ENCODE measurements at regions not wholly inside any gene's neighbourhood (a gene's known extent, or its start where the extent isn't known, plus 50 kb on each side); places are given as distances from the start of the nearest gene placed in this dataset.
"Not testable (repeated sequence)": the region's sequence is repeated elsewhere in the genome, so short reads cannot be mapped to it uniquely, and the experiment has no call there.

GRCh38 chr7:67673861-67674260 is 677.2 kb downstream of the TYW1 start:
- H3K9ac ChIP-seq (ENCODE audit: low read length in 5 of 5): no peak overlapping the region
- peaks cover 11 to 31% (median 23%) of the 10 kb centered on the region in 5 donors for H3K9me3 ChIP-seq (ENCODE audit: control insufficient read depth in 5 of 5, low read length in 5 of 5)
- peaks cover 0 to 3% (median 0%) of the 10 kb centered on the region in 5 donors for H3K27me3 ChIP-seq (ENCODE audit: control insufficient read depth in 5 of 5, insufficient read depth in 4 of 5, low read length in 5 of 5)
- H3K36me3 ChIP-seq (ENCODE audit: control insufficient read depth in 5 of 5, insufficient read depth in 5 of 5, low read length in 5 of 5): no peaks in the 10 kb centered on the region
- no peak overlapping the region for H3K27ac ChIP-seq (ENCODE audit: low read depth, low read length)
- no peak overlapping the region for H3K4me3 ChIP-seq (ENCODE audit: low read depth in 1 of 5, low read length in 5 of 5)
- H3K4me1 ChIP-seq (ENCODE audit: control insufficient read depth in 5 of 5, insufficient read depth in 5 of 5, low read length in 5 of 5): no peaks in the 10 kb centered on the region

- not testable (repeated sequence) for H3K36me3 ChIP-seq (ENCODE audit: control insufficient read depth in 5 of 5, insufficient read depth in 5 of 5, low read length in 5 of 5); H3K27ac ChIP-seq (ENCODE audit: low read depth, low read length); H3K27me3 ChIP-seq (ENCODE audit: control insufficient read depth in 5 of 5, insufficient read depth in 4 of 5, low read length in 5 of 5); H3K4me1 ChIP-seq (ENCODE audit: control insufficient read depth in 5 of 5, insufficient read depth in 5 of 5, low read length in 5 of 5); H3K9ac ChIP-seq (ENCODE audit: low read length in 5 of 5); H3K4me3 ChIP-seq (ENCODE audit: low read depth in 1 of 5, low read length in 5 of 5)
- peaks cover 11 to 30% (median 18%) of the 10 kb centered on the region in 5 donors for H3K9me3 ChIP-seq (ENCODE audit: control insufficient read depth in 5 of 5, low read length in 5 of 5)
Measured at GRCh38 chr7:67674862-67675261, 678.2 kb downstream of the TYW1 start.

GRCh38 chr7:67675971-67676370 is 679.3 kb downstream of the TYW1 start:
- H3K4me1 ChIP-seq (ENCODE audit: control insufficient read depth in 5 of 5, insufficient read depth in 5 of 5, low read length in 5 of 5): no peaks in the 10 kb centered on the region

GRCh38 chr7:67678419-67678818 is 681.8 kb downstream of the TYW1 start:
- no peak overlapping the region for H3K4me3 ChIP-seq (ENCODE audit: low read depth in 1 of 5, low read length in 5 of 5)
- H3K4me1 ChIP-seq (ENCODE audit: control insufficient read depth in 5 of 5, insufficient read depth in 5 of 5, low read length in 5 of 5): no peaks in the 10 kb centered on the region
- H3K36me3 ChIP-seq (ENCODE audit: control insufficient read depth in 5 of 5, insufficient read depth in 5 of 5, low read length in 5 of 5): no peaks in the 10 kb centered on the region
- no peak overlapping the region for H3K27ac ChIP-seq (ENCODE audit: low read depth, low read length)
- no peak overlapping the region for H3K9ac ChIP-seq (ENCODE audit: low read length in 5 of 5)
- no peaks in the 10 kb centered on the region for H3K27me3 ChIP-seq (ENCODE audit: control insufficient read depth in 5 of 5, insufficient read depth in 4 of 5, low read length in 5 of 5)
- peaks cover 0 to 11% (median 6%) of the 10 kb centered on the region in 5 donors for H3K9me3 ChIP-seq (ENCODE audit: control insufficient read depth in 5 of 5, low read length in 5 of 5)

More at GRCh38 chr7:67675971-67676370, 679.3 kb downstream of the TYW1 start:
- Histone ChIP-seq H3K9me3 (ENCODE audit: control insufficient read depth in 5 of 5, low read length in 5 of 5) (peaks cover 2 to 19% (median 11%) of the 10 kb centered on the region in 5 donors), H3K9ac (ENCODE audit: low read length in 5 of 5) (no peak overlapping the region), H3K36me3 (ENCODE audit: control insufficient read depth in 5 of 5, insufficient read depth in 5 of 5, low read length in 5 of 5) (no peaks in the 10 kb centered on the region), H3K4me3 (ENCODE audit: low read depth in 1 of 5, low read length in 5 of 5) (no peak overlapping the region), H3K27ac (ENCODE audit: low read depth, low read length) (no peak overlapping the region), H3K27me3 (ENCODE audit: control insufficient read depth in 5 of 5, insufficient read depth in 4 of 5, low read length in 5 of 5) (peaks cover 0 to 2% (median 0%) of the 10 kb centered on the region in 5 donors)

- Histone ChIP-seq H3K9me3 (ENCODE audit: control insufficient read depth in 5 of 5, low read length in 5 of 5) (peaks cover 0 to 4% (median 0%) of the 10 kb centered on the region in 5 donors), H3K9ac (ENCODE audit: low read length in 5 of 5) (no peak overlapping the region), H3K27ac (ENCODE audit: low read depth, low read length) (no peak overlapping the region), H3K4me3 (ENCODE audit: low read depth in 1 of 5, low read length in 5 of 5) (no peak overlapping the region), H3K27me3 (ENCODE audit: control insufficient read depth in 5 of 5, insufficient read depth in 4 of 5, low read length in 5 of 5) (no peaks in the 10 kb centered on the region), H3K4me1 (ENCODE audit: control insufficient read depth in 5 of 5, insufficient read depth in 5 of 5, low read length in 5 of 5) (no peaks in the 10 kb centered on the region), H3K36me3 (ENCODE audit: control insufficient read depth in 5 of 5, insufficient read depth in 5 of 5, low read length in 5 of 5) (no peaks in the 10 kb centered on the region)
Measured at GRCh38 chr7:67683628-67684027, 687.0 kb downstream of the TYW1 start.

- Histone ChIP-seq H3K36me3 (ENCODE audit: control insufficient read depth in 5 of 5, insufficient read depth in 5 of 5, low read length in 5 of 5) (no peaks in the 10 kb centered on the region), H3K27me3 (ENCODE audit: control insufficient read depth in 5 of 5, insufficient read depth in 4 of 5, low read length in 5 of 5) (peaks cover 0 to 4% (median 0%) of the 10 kb centered on the region in 5 donors), H3K4me3 (ENCODE audit: low read depth in 1 of 5, low read length in 5 of 5) (no peak overlapping the region), H3K9ac (ENCODE audit: low read length in 5 of 5) (no peak overlapping the region), H3K4me1 (ENCODE audit: control insufficient read depth in 5 of 5, insufficient read depth in 5 of 5, low read length in 5 of 5) (no peaks in the 10 kb centered on the region), H3K9me3 (ENCODE audit: control insufficient read depth in 5 of 5, low read length in 5 of 5) (peaks cover 0 to 4% (median 0%) of the 10 kb centered on the region in 5 donors), H3K27ac (ENCODE audit: low read depth, low read length) (no peak overlapping the region)
Measured at GRCh38 chr7:67690700-67691099, 694.1 kb downstream of the TYW1 start.

- Histone ChIP-seq H3K9me3 (ENCODE audit: control insufficient read depth in 5 of 5, low read length in 5 of 5) (peaks cover 0 to 4% (median 2%) of the 10 kb centered on the region in 5 donors), H3K36me3 (ENCODE audit: control insufficient read depth in 5 of 5, insufficient read depth in 5 of 5, low read length in 5 of 5) (no peaks in the 10 kb centered on the region), H3K27ac (ENCODE audit: low read depth, low read length) (no peak overlapping the region), H3K27me3 (ENCODE audit: control insufficient read depth in 5 of 5, insufficient read depth in 4 of 5, low read length in 5 of 5) (peaks cover 0 to 13% (median 2%) of the 10 kb centered on the region in 5 donors), H3K4me3 (ENCODE audit: low read depth in 1 of 5, low read length in 5 of 5) (no peak overlapping the region), H3K4me1 (ENCODE audit: control insufficient read depth in 5 of 5, insufficient read depth in 5 of 5, low read length in 5 of 5) (no peaks in the 10 kb centered on the region), H3K9ac (ENCODE audit: low read length in 5 of 5) (no peak overlapping the region)
Measured at GRCh38 chr7:67692425-67692824, 695.8 kb downstream of the TYW1 start.

GRCh38 chr7:67696124-67696523 is 699.5 kb downstream of the TYW1 start:
- H3K9me3 ChIP-seq (ENCODE audit: control insufficient read depth in 5 of 5, low read length in 5 of 5): peaks cover 0 to 8% (median 0%) of the 10 kb centered on the region in 5 donors
- H3K36me3 ChIP-seq (ENCODE audit: control insufficient read depth in 5 of 5, insufficient read depth in 5 of 5, low read length in 5 of 5): no peaks in the 10 kb centered on the region
- peaks cover 0 to 13% (median 2%) of the 10 kb centered on the region in 5 donors for H3K27me3 ChIP-seq (ENCODE audit: control insufficient read depth in 5 of 5, insufficient read depth in 4 of 5, low read length in 5 of 5)
- H3K4me1 ChIP-seq (ENCODE audit: control insufficient read depth in 5 of 5, insufficient read depth in 5 of 5, low read length in 5 of 5): no peaks in the 10 kb centered on the region
- no peak overlapping the region for H3K27ac ChIP-seq (ENCODE audit: low read depth, low read length)
- H3K9ac ChIP-seq (ENCODE audit: low read length in 5 of 5): no peak overlapping the region
- no peak overlapping the region for H3K4me3 ChIP-seq (ENCODE audit: low read depth in 1 of 5, low read length in 5 of 5)

- H3K27ac ChIP-seq (ENCODE audit: low read depth, low read length): no peak overlapping the region
- H3K36me3 ChIP-seq (ENCODE audit: control insufficient read depth in 5 of 5, insufficient read depth in 5 of 5, low read length in 5 of 5): no peaks in the 10 kb centered on the region
- H3K27me3 ChIP-seq (ENCODE audit: control insufficient read depth in 5 of 5, insufficient read depth in 4 of 5, low read length in 5 of 5): peaks cover 0 to 13% (median 2%) of the 10 kb centered on the region in 5 donors
- H3K9ac ChIP-seq (ENCODE audit: low read length in 5 of 5): no peak overlapping the region
- H3K4me1 ChIP-seq (ENCODE audit: control insufficient read depth in 5 of 5, insufficient read depth in 5 of 5, low read length in 5 of 5): no peaks in the 10 kb centered on the region
- H3K9me3 ChIP-seq (ENCODE audit: control insufficient read depth in 5 of 5, low read length in 5 of 5): peaks cover 0 to 3% (median 0%) of the 10 kb centered on the region in 5 donors
- no peak overlapping the region for H3K4me3 ChIP-seq (ENCODE audit: low read depth in 1 of 5, low read length in 5 of 5)
Measured at GRCh38 chr7:67696878-67697277, 700.2 kb downstream of the TYW1 start.

GRCh38 chr7:67698354-67698753 is 701.7 kb downstream of the TYW1 start:
- Histone ChIP-seq H3K9ac (ENCODE audit: low read length in 5 of 5) (no peak overlapping the region), H3K4me3 (ENCODE audit: low read depth in 1 of 5, low read length in 5 of 5) (no peak overlapping the region), H3K4me1 (ENCODE audit: control insufficient read depth in 5 of 5, insufficient read depth in 5 of 5, low read length in 5 of 5) (no peaks in the 10 kb centered on the region), H3K9me3 (ENCODE audit: control insufficient read depth in 5 of 5, low read length in 5 of 5) (peaks cover 0 to 3% (median 0%) of the 10 kb centered on the region in 5 donors), H3K27me3 (ENCODE audit: control insufficient read depth in 5 of 5, insufficient read depth in 4 of 5, low read length in 5 of 5) (peaks cover 0 to 13% (median 2%) of the 10 kb centered on the region in 5 donors), H3K27ac (ENCODE audit: low read depth, low read length) (no peak overlapping the region), H3K36me3 (ENCODE audit: control insufficient read depth in 5 of 5, insufficient read depth in 5 of 5, low read length in 5 of 5) (no peaks in the 10 kb centered on the region)
